Activated T-helper 2 cell treated with anti-CD3 and anti-CD28 coated beads, Interferon-gamma antibody, Interleukin-2, Interleukin-4, amounts not matched to agents 10 μg/mL and 5 μg/mL and 100 μg/mL, durations not matched to agents 14 hours and 24 hours and 36 hours (primary cell): ENCODE measurements at regions not wholly inside any gene's neighbourhood (a gene's known extent, or its start where the extent isn't known, plus 50 kb on each side); places are given as distances from the start of the nearest gene placed in this dataset.
A peak's percentile ranks its signal among the peaks of the same experiment; 100 is the strongest.

Experiments used
- DNase-seq: peaks from one replicate; pipeline ENCODE4 v3.0.0; 2021; ENCODE audit warnings: low spot score
- H3K27ac Mint-ChIP-seq: one replicate; pipeline ENCODE4 v1.8.0; 2021; ENCODE audit warnings: mixed read lengths
- H3K27me3 Mint-ChIP-seq: one replicate; pipeline ENCODE4 v1.8.0; 2021; ENCODE audit warnings: low read depth, mixed read lengths
- H3K36me3 Mint-ChIP-seq: one replicate; pipeline ENCODE4 v1.8.0; 2021; ENCODE audit warnings: low read depth, mixed read lengths
- H3K4me1 Mint-ChIP-seq: one replicate; pipeline ENCODE4 v1.8.0; 2021; ENCODE audit warnings: low read depth, mixed read lengths
- H3K4me3 Mint-ChIP-seq: one replicate; pipeline ENCODE4 v1.8.0; 2021; ENCODE audit warnings: low read depth, mild to moderate bottlenecking, moderate library complexity, mixed read lengths
- H3K9me3 Mint-ChIP-seq: one replicate; pipeline ENCODE4 v1.8.0; 2021; ENCODE audit warnings: mixed read lengths
- intact Hi-C: fragments of 100-400 bp; cut with micrococcal nuclease; formaldehyde crosslinking; loops from one replicate; pipeline ENCODE4 v1.15.1; 2023

- intact Hi-C loops = no loop called here
- H3K4me1 Mint-ChIP-seq = no peaks in the 10 kb centered on the region
- no peak for DNase-seq
- no peaks in the 10 kb centered on the region for H3K27me3 Mint-ChIP-seq
- no peak overlapping the region for H3K4me3 Mint-ChIP-seq
- H3K9me3 Mint-ChIP-seq = no peaks in the 10 kb centered on the region
- no peak overlapping the region for H3K27ac Mint-ChIP-seq
- H3K36me3 Mint-ChIP-seq = no peaks in the 10 kb centered on the region
These were observed 264.8 kb downstream of the C1orf94 start for GRCh38 chr1:34441259-34442069.

GRCh38 chr1:34444516-34444915, 267.8 kb downstream of the C1orf94 start:
- Mint-ChIP-seq H3K9me3 (no peaks in the 10 kb centered on the region), H3K27ac (no peak overlapping the region), H3K27me3 (no peaks in the 10 kb centered on the region), H3K4me1 (no peaks in the 10 kb centered on the region), H3K4me3 (no peak overlapping the region), H3K36me3 (no peaks in the 10 kb centered on the region)
- DNase-seq = no peak
- intact Hi-C loops = no loop called here

- no peaks in the 10 kb centered on the region for H3K27me3 Mint-ChIP-seq
- H3K4me1 Mint-ChIP-seq = no peaks in the 10 kb centered on the region
These were observed 273.6 kb downstream of the C1orf94 start for GRCh38 chr1:34450325-34450724.

GRCh38 chr1:34452451-34452850, 275.7 kb downstream of the C1orf94 start:
- no peak overlapping the region for H3K27ac Mint-ChIP-seq
- no peaks in the 10 kb centered on the region for H3K36me3 Mint-ChIP-seq
- no peaks in the 10 kb centered on the region for H3K9me3 Mint-ChIP-seq
- H3K27me3 Mint-ChIP-seq = no peaks in the 10 kb centered on the region
- intact Hi-C loops = no loop called here
- H3K4me1 Mint-ChIP-seq = no peaks in the 10 kb centered on the region
- DNase-seq = no peak
- no peak overlapping the region for H3K4me3 Mint-ChIP-seq

More at GRCh38 chr1:34450325-34450724, 273.6 kb downstream of the C1orf94 start:
- H3K36me3 Mint-ChIP-seq = no peaks in the 10 kb centered on the region
- no peak for DNase-seq
- no peaks in the 10 kb centered on the region for H3K9me3 Mint-ChIP-seq
- H3K4me3 Mint-ChIP-seq = no peak overlapping the region
- H3K27ac Mint-ChIP-seq = no peak overlapping the region
- intact Hi-C loops = no loop called here

- Mint-ChIP-seq H3K27ac (no peak overlapping the region), H3K4me1 (no peaks in the 10 kb centered on the region), H3K9me3 (no peaks in the 10 kb centered on the region), H3K4me3 (no peak overlapping the region), H3K27me3 (no peaks in the 10 kb centered on the region), H3K36me3 (no peaks in the 10 kb centered on the region)
- intact Hi-C loops = no loop called here
- DNase-seq = no peak
These were observed 278.4 kb downstream of the C1orf94 start for GRCh38 chr1:34455121-34455520.

- Mint-ChIP-seq H3K9me3 (no peaks in the 10 kb centered on the region), H3K4me3 (no peak overlapping the region), H3K36me3 (no peaks in the 10 kb centered on the region), H3K27me3 (no peaks in the 10 kb centered on the region), H3K27ac (no peak overlapping the region), H3K4me1 (no peaks in the 10 kb centered on the region)
- intact Hi-C loops = loop anchor here (1.0 to 5.0 kb wide), 2 partner anchors 138 to 282 kb away; no protein-coding TSS in a partner anchor
- peak; percentile 11 for DNase-seq
These were observed 283.5 kb downstream of the C1orf94 start for GRCh38 chr1:34460193-34460592.

GRCh38 chr1:34470401-34470800, 284.4 kb upstream of the GJB5 start:
- H3K27ac Mint-ChIP-seq = no peak overlapping the region

GRCh38 chr1:34474566-34474965, 280.3 kb upstream of the GJB5 start:
- no peak overlapping the region for H3K4me3 Mint-ChIP-seq

More at GRCh38 chr1:34470401-34470800, 284.4 kb upstream of the GJB5 start:
- no peaks in the 10 kb centered on the region for H3K9me3 Mint-ChIP-seq
- intact Hi-C loops = no loop called here
- H3K27me3 Mint-ChIP-seq = peaks cover 4% of the 10 kb centered on the region
- H3K4me1 Mint-ChIP-seq = no peaks in the 10 kb centered on the region
- H3K4me3 Mint-ChIP-seq = no peak overlapping the region
- DNase-seq = no peak
- no peaks in the 10 kb centered on the region for H3K36me3 Mint-ChIP-seq

GRCh38 chr1:34476371-34476770, 278.5 kb upstream of the GJB5 start:
- intact Hi-C loops = no loop called here
- H3K27me3 Mint-ChIP-seq = no peaks in the 10 kb centered on the region
- H3K9me3 Mint-ChIP-seq = no peaks in the 10 kb centered on the region
- no peaks in the 10 kb centered on the region for H3K4me1 Mint-ChIP-seq
- H3K36me3 Mint-ChIP-seq = no peaks in the 10 kb centered on the region
- H3K27ac Mint-ChIP-seq = no peak overlapping the region
- H3K4me3 Mint-ChIP-seq = no peak overlapping the region
- DNase-seq = no peak

More at GRCh38 chr1:34474566-34474965, 280.3 kb upstream of the GJB5 start:
- Mint-ChIP-seq H3K9me3 (no peaks in the 10 kb centered on the region), H3K27ac (no peak overlapping the region), H3K36me3 (no peaks in the 10 kb centered on the region), H3K4me1 (no peaks in the 10 kb centered on the region), H3K27me3 (no peaks in the 10 kb centered on the region)
- intact Hi-C loops = no loop called here
- DNase-seq = no peak

GRCh38 chr1:34477632-34478141, 277.2 kb upstream of the GJB5 start:
- intact Hi-C loops = no loop called here
- no peaks in the 10 kb centered on the region for H3K36me3 Mint-ChIP-seq
- H3K4me1 Mint-ChIP-seq = no peaks in the 10 kb centered on the region
- no peak overlapping the region for H3K27ac Mint-ChIP-seq
- no peak for DNase-seq
- H3K4me3 Mint-ChIP-seq = no peak overlapping the region
- H3K27me3 Mint-ChIP-seq = no peaks in the 10 kb centered on the region
- no peaks in the 10 kb centered on the region for H3K9me3 Mint-ChIP-seq

- Mint-ChIP-seq H3K4me1 (no peaks in the 10 kb centered on the region), H3K4me3 (no peak overlapping the region), H3K9me3 (no peaks in the 10 kb centered on the region), H3K36me3 (no peaks in the 10 kb centered on the region), H3K27me3 (no peaks in the 10 kb centered on the region), H3K27ac (no peak overlapping the region)
- intact Hi-C loops = no loop called here
- DNase-seq = no peak
These were observed 276.3 kb upstream of the GJB5 start for GRCh38 chr1:34478515-34479076.

GRCh38 chr1:34479731-34480130, 275.1 kb upstream of the GJB5 start:
- H3K36me3 Mint-ChIP-seq = no peaks in the 10 kb centered on the region
- no peak overlapping the region for H3K27ac Mint-ChIP-seq
- intact Hi-C loops = no loop called here
- H3K4me1 Mint-ChIP-seq = no peaks in the 10 kb centered on the region
- no peaks in the 10 kb centered on the region for H3K9me3 Mint-ChIP-seq
- no peak overlapping the region for H3K4me3 Mint-ChIP-seq
- no peaks in the 10 kb centered on the region for H3K27me3 Mint-ChIP-seq
- no peak for DNase-seq

GRCh38 chr1:34488080-34488708, 266.7 kb upstream of the GJB5 start:
- no peak overlapping the region for H3K27ac Mint-ChIP-seq
- DNase-seq = no peak
- peaks cover 12% of the 10 kb centered on the region for H3K9me3 Mint-ChIP-seq
- no peaks in the 10 kb centered on the region for H3K36me3 Mint-ChIP-seq
- no peak overlapping the region for H3K4me3 Mint-ChIP-seq
- no peaks in the 10 kb centered on the region for H3K27me3 Mint-ChIP-seq
- intact Hi-C loops = no loop called here
- H3K4me1 Mint-ChIP-seq = no peaks in the 10 kb centered on the region
